GM04503 (cell line): ENCODE measurements at regions not wholly inside any gene's neighbourhood (a gene's known extent, or its start where the extent isn't known, plus 50 kb on each side); places are given as distances from the start of the nearest gene placed in this dataset.

Source experiments
- DNase-seq: peaks from one replicate; pipeline ENCODE4 v3.0.0-alpha.2; 2012; ENCODE audit warnings: low read depth

- DNase-seq = no peak
Measured at GRCh38 chr13:39159846-39160370, 121.7 kb downstream of the NHLRC3 start.

DNA sequence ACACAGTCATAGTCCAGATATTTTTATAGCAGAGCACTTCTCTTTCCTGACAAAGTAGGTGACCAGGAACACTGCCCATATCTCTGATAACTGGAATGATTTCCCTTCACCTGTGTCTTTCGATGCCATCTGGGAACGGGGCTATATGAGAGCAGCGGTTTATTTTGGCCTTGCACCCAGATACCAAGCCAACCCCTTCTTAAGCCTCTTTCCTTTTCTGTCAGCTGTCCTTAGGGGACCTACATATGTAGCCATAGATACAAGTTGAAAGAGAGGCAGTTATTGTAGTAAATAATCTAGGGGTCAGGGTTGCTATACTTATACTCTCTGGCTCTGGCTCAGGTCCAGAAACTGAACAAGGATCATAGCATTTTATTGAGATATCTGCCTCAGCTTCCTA lies 128.8 kb downstream of the NHLRC3 start:
- no peak for DNase-seq

- no peak for DNase-seq
Measured at GRCh38 chr13:39170711-39171110, 132.5 kb downstream of the NHLRC3 start.

GRCh38 chr13:39185326-39185725 lies 147.1 kb downstream of the NHLRC3 start:
- DNase-seq = no peak

GRCh38 chr13:39186205-39186875 lies 148.1 kb downstream of the NHLRC3 start:
- DNase-seq = no peak

DNA sequence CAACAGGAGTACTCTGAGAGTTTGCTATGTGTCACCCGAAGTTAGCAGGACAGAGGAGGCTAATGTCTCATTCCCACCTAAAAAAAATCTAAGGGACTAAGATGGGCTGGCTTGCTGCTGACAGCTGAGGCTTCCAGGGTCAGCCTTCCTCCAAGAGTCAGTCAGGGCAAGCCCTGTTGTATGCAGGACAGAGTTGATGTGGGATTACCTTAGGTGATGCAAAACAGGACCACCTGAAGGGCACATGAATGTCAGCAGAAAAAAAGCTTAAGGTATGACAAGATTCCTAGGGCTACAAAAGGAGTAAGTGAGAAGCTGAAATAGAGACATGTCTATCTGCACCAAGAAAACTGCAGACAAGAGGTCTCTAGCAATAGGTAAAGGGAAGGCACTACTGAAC lies 151.5 kb downstream of the NHLRC3 start:
- no peak for DNase-seq

GRCh38 chr13:39196965-39197646 lies 158.8 kb downstream of the NHLRC3 start:
- DNase-seq = no peak

- DNase-seq = no peak
Measured at GRCh38 chr13:39197647-39198007, 159.4 kb downstream of the NHLRC3 start.

- no peak for DNase-seq
Measured at GRCh38 chr13:39200249-39200910, 162.1 kb downstream of the NHLRC3 start.

- no peak for DNase-seq
Measured at GRCh38 chr13:39201180-39201579, 162.9 kb downstream of the NHLRC3 start.

- DNase-seq = no peak
Measured at GRCh38 chr13:39202746-39203145, 164.5 kb downstream of the NHLRC3 start.

DNA sequence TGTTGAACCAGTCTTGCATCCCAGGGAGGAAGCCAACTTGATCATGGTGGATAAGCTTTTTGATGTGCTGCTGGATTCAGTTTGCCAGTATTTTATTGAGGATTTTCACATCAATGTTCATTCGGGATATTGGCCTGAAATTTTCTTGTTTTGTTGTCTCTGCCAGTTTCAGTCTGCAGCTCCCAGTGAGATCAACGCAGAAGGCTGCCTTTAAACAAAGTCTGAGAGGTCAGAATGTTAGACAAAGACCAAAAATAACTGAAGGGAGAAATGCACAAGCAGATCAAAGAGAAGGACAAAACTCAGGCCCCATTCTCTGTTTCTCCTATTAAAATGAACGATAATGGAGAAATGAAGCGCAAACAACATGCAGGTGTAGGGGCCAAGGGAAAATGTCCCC lies 170.4 kb downstream of the NHLRC3 start:
- no peak for DNase-seq

- DNase-seq = no peak
Measured at GRCh38 chr13:39209731-39210531, 171.7 kb downstream of the NHLRC3 start.

GRCh38 chr13:39210961-39211534 lies 172.8 kb downstream of the NHLRC3 start:
- no peak for DNase-seq

DNA sequence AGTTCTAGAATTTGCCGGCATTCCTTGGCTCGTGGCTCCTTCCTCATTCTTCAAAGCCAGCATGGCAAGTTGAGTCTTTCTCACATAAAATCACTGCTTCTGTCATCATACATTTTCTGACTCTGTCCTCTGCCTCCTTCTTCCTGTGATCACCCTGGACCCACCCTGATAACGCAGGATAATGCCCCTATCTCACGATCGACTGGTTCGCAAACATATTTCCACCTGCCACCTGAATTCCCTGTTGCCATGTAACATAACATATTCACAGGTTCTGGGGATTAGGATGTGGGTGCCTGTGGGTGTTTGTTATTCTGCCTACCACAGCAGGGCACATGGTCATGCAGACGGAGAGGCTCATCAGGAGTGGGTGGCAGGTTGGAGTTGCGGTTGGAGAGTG lies 177.7 kb downstream of the NHLRC3 start:
- DNase-seq = no peak

DNA sequence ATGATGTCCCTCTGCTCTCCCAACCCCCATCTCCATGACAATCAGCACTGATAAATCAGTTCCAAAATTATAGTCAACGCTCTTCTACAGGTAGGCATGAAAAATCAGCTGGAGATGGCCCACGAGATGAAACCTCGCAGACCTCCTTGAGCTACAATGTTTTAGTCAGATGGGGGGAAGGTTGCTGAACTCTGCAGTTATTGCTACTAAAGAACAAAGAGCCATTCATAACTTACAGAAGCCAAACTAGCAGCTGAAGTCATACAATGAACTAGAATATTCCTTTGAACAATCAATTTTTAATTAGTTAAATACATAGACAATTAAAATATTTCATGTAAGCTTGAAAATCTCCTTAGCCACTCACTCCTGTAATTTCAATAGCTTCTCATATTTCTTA lies 179.2 kb downstream of the NHLRC3 start:
- DNase-seq = no peak

- no peak for DNase-seq
Measured at GRCh38 chr13:39224671-39225240, 186.5 kb downstream of the NHLRC3 start.

DNA sequence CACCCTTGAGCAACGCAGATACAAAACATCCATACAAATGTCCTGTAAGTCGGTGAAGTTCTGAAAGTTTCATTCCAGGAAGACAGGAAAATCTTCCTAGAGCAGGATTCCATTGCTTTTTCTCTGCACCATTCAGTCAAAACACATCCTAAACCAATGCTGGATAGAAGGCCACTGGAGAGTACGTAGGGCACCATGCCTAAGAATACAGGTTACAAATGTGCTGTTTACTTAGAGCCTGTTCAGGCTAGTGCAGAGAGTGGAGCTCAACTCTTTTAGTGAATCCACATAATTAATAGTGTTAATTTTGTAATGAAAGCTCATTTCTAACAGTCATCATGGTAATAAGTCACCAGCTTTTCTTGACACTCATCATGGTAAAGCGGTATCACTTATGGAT lies 187.6 kb downstream of the NHLRC3 start:
- DNase-seq = no peak

- no peak for DNase-seq
Measured at GRCh38 chr13:39226359-39226758, 188.1 kb downstream of the NHLRC3 start.

DNA sequence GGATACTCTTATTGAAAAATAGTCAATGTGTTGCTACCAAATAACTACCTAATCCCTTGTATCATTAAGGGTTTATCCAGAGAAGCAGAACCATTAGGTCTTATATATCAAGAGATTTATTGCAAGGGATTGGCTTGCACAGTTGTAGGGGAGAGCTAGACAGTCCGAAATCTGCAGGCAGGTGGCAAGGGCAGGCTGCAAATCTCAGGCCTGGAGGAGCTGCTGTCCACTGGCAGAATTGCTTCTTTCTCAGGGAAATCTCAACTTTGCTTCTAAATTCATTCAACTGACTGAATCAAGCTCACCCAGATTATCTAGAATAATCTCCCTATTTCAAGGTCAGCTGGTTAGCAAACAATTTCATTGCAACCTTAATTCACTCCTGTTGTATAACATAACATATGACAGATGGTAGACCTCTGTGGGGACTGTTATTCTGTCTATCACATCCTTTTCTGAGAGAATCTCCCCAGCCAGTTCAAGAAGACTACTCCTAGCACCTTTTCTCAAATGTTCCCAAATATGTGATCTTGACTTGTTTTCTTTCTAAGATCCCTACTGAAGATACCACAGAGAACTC lies 194.2 kb downstream of the NHLRC3 start:
- DNase-seq = no peak

- DNase-seq = no peak
Measured at GRCh38 chr13:39232999-39233398, 194.7 kb downstream of the NHLRC3 start.
